ENCODE measurements at regions not wholly inside any gene's neighbourhood (a gene's known extent, or its start where the extent isn't known, plus 50 kb on each side); places are given as distances from the start of the nearest gene placed in this dataset.

DNA sequence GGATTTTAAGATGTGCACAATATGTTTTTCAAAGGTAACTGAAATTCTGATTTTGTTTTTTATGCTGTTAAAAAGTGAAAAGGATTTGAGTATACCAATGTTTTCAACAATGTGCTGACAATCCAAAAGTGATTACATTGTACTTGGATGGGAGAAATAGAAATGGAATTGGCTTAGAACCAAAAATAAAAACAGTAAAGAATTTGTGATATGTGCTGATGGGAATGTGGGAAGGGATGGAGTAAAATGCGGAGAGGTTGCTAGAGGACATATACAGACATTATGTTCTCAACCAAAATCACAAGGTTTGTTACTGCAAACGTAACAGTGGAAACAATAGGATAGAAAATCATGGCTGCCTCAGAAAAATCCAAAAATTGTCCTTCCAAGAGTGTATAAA, 279.3 kb upstream of the TENM4 start:
- no peaks in the 10 kb centered on the region for H3K4me1 Mint-ChIP-seq (ENCODE audit: low read depth)
- no peaks in the 10 kb centered on the region for H3K4me1 ChIP-seq (ENCODE audit: insufficient read depth, low read length)
- DNase-seq (no peak), ATAC-seq (ENCODE audit: poor library complexity) (no peak)
- H3K27me3 Mint-ChIP-seq, result no peaks in the 10 kb centered on the region
- intact Hi-C loops (cut with DNase I, micrococcal nuclease), result no loop called here
- no peaks in the 10 kb centered on the region for H3K27me3 ChIP-seq (ENCODE audit: control insufficient read depth in 1 of 2, insufficient read depth in 2 of 2, low read length in 2 of 2)
- no peaks in the 10 kb centered on the region for H3K36me3 Mint-ChIP-seq (ENCODE audit: low read depth)
- H3K27ac Mint-ChIP-seq, result no peak overlapping the region
- TF ChIP-seq, protein P1, sequence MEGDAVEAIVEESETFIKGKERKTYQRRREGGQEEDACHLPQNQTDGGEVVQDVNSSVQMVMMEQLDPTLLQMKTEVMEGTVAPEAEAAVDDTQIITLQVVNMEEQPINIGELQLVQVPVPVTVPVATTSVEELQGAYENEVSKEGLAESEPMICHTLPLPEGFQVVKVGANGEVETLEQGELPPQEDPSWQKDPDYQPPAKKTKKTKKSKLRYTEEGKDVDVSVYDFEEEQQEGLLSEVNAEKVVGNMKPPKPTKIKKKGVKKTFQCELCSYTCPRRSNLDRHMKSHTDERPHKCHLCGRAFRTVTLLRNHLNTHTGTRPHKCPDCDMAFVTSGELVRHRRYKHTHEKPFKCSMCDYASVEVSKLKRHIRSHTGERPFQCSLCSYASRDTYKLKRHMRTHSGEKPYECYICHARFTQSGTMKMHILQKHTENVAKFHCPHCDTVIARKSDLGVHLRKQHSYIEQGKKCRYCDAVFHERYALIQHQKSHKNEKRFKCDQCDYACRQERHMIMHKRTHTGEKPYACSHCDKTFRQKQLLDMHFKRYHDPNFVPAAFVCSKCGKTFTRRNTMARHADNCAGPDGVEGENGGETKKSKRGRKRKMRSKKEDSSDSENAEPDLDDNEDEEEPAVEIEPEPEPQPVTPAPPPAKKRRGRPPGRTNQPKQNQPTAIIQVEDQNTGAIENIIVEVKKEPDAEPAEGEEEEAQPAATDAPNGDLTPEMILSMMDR (IDR thresholded peaks at IDR 0.05), result no peak
- ChIA-PET CTCF (no interaction called here), POLR2A (no interaction called here)
- no peak overlapping the region for H3K4me3 Mint-ChIP-seq
- H3K4me3 ChIP-seq (ENCODE audit: low read length), result no peak overlapping the region
- peaks cover 0 to 8% of the 10 kb centered on the region in 2 experiments for H3K9me3 ChIP-seq (ENCODE audit: control insufficient read depth in 1 of 2, insufficient read depth in 1 of 2, low read length in 2 of 2)
- H3K36me3 ChIP-seq (ENCODE audit: insufficient read depth, low read length), result no peaks in the 10 kb centered on the region
- peaks cover 13% of the 10 kb centered on the region for H3K9me3 Mint-ChIP-seq
- H3K27ac ChIP-seq (ENCODE audit: low read depth in 1 of 2, low read length in 2 of 2), result no peak overlapping the region

DNA sequence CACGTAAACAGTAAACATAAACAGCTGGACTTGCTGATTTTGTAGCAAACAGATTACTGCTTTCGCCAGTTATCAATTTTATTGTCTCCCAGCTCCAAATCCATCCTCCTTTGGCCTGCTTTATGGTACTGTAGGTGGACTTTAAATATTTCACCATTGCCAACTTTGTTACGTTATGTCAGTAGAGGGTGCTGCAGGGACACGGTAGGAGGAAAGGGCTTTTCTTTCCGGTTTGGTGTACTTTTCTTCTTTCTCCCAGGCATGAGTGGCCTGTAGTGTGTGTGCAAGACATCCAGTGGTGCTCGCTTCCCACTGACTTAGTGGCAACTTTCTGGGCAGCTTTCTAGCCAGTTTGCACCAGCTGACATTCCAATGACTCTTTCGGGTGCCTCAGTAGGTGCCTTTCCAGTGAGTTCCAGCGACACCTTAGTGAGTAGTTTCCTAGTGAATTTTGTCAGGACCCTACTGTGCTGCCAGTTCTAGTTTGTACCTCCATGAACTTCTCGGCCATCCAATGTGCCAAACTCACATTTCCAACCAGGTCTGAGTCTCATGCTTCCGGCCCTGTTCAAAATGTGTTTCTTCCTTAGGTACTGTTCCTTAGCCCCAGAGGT, 267.6 kb upstream of the TENM4 start:
- CTCF ChIA-PET, result no interaction called here

DNA sequence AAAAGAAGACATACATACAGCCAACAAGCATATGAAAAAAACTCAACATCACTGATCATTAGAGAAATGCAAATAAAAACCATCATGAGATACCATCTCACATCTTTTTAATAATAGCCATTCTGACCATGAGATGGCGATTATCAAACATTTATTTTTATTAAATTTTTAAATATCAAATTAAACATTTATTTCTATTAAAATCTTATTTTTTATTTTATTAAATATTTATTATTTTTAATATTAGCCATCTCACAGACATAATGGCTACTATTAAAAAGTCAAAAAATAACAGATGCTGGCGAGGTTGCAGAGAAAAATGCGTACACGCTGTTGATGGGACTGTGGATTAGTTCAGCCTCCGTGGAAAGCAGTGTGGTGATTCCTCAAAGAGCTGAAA, 264.8 kb upstream of the TENM4 start:
- no peaks in the 10 kb centered on the region for H3K4me1 Mint-ChIP-seq (ENCODE audit: low read depth)
- ATAC-seq (ENCODE audit: poor library complexity), result no peak
- POLR2A ChIA-PET, result no interaction called here

More for the DNA sequence above, 267.6 kb upstream of the TENM4 start:
- intact Hi-C loops (cut with DNase I, micrococcal nuclease), result no loop called here
- Histone ChIP-seq H3K4me1 (ENCODE audit: insufficient read depth, low read length) (no peaks in the 10 kb centered on the region), H3K36me3 (ENCODE audit: insufficient read depth, low read length) (no peaks in the 10 kb centered on the region), H3K27ac (ENCODE audit: low read depth in 1 of 2, low read length in 2 of 2) (no peak overlapping the region), H3K9me3 (ENCODE audit: control insufficient read depth in 1 of 2, insufficient read depth in 1 of 2, low read length in 2 of 2) (peaks cover 0 to 10% of the 10 kb centered on the region in 2 experiments), H3K27me3 (ENCODE audit: control insufficient read depth in 1 of 2, insufficient read depth in 2 of 2, low read length in 2 of 2) (no peaks in the 10 kb centered on the region), H3K4me3 (ENCODE audit: low read length) (no peak overlapping the region)
- TF ChIP-seq, protein P1 (IDR thresholded peaks at IDR 0.05), result no peak
- peaks cover 5% of the 10 kb centered on the region for H3K9me3 Mint-ChIP-seq
- no peaks in the 10 kb centered on the region for H3K27me3 Mint-ChIP-seq
- H3K27ac Mint-ChIP-seq, result no peak overlapping the region
- H3K4me1 Mint-ChIP-seq (ENCODE audit: low read depth), result no peaks in the 10 kb centered on the region
- POLR2A ChIA-PET, result no interaction called here
- ATAC-seq (ENCODE audit: poor library complexity), result no peak
- no peak overlapping the region for H3K4me3 Mint-ChIP-seq
- H3K36me3 Mint-ChIP-seq (ENCODE audit: low read depth), result no peaks in the 10 kb centered on the region
- DNase-seq, result no peak

More for the DNA sequence above, 264.8 kb upstream of the TENM4 start:
- CTCF ChIA-PET, result no interaction called here
- TF ChIP-seq, protein P1 (IDR thresholded peaks at IDR 0.05), result no peak
- no peak overlapping the region for H3K27ac ChIP-seq (ENCODE audit: low read depth in 1 of 2, low read length in 2 of 2)
- Mint-ChIP-seq H3K4me3 (no peak overlapping the region), H3K27ac (no peak overlapping the region), H3K36me3 (ENCODE audit: low read depth) (no peaks in the 10 kb centered on the region), H3K9me3 (peaks cover 18% of the 10 kb centered on the region), H3K27me3 (no peaks in the 10 kb centered on the region)
- H3K4me1 ChIP-seq (ENCODE audit: insufficient read depth, low read length), result no peaks in the 10 kb centered on the region
- no peak overlapping the region for H3K4me3 ChIP-seq (ENCODE audit: low read length)
- no peaks in the 10 kb centered on the region for H3K27me3 ChIP-seq (ENCODE audit: control insufficient read depth in 1 of 2, insufficient read depth in 2 of 2, low read length in 2 of 2)
- H3K9me3 ChIP-seq (ENCODE audit: control insufficient read depth in 1 of 2, insufficient read depth in 1 of 2, low read length in 2 of 2), result peaks cover 0 to 13% of the 10 kb centered on the region in 2 experiments
- H3K36me3 ChIP-seq (ENCODE audit: insufficient read depth, low read length), result no peaks in the 10 kb centered on the region
- intact Hi-C loops (cut with DNase I, micrococcal nuclease), result no loop called here
- DNase-seq, result no peak

All from CD4-positive, alpha-beta T cell (primary cell).